Neural progenitor cell (in vitro differentiated cells): ENCODE measurements at regions not wholly inside any gene's neighbourhood (a gene's known extent, or its start where the extent isn't known, plus 50 kb on each side); places are given as distances from the start of the nearest gene placed in this dataset.

Experiments
- DNase-seq: peaks from one replicate; pipeline ENCODE4 v3.0.0-alpha.2; 2016; ENCODE audit warnings: low spot score
- H2AFZ ChIP-seq: fragments of 200-600 bp; sonication (generic); replicated peaks from 2 replicates; pipeline ENCODE4 v1.6.1; 2016; ENCODE audit warnings: antibody characterized with exemption
- H3F3A ChIP-seq: fragments of 200-600 bp; sonication (generic); 2 replicates; pipeline ENCODE4 v1.6.1; 2016; ENCODE audit warnings: antibody characterized with exemption, low read depth
- H3K27ac ChIP-seq: fragments of 200-600 bp; sonication (generic); 2 replicates; pipeline ENCODE4 v1.5.1; 2016; ENCODE audit warnings: mild to moderate bottlenecking
- H3K27me3 ChIP-seq: fragments of 200-600 bp; sonication (generic); 2 replicates; pipeline ENCODE4 v1.6.1; 2016; ENCODE audit warnings: mild to moderate bottlenecking, moderate library complexity
- H3K36me3 ChIP-seq: fragments of 200-600 bp; sonication (generic); 2 replicates; pipeline ENCODE4 v1.5.1; 2016
- H3K4me1 ChIP-seq: fragments of 200-600 bp; sonication (generic); 2 replicates; pipeline ENCODE4 v1.6.1; 2016; ENCODE audit warnings: mixed run types
- H3K4me2 ChIP-seq: fragments of 200-600 bp; sonication (generic); 2 replicates; pipeline ENCODE4 v1.6.1; 2016
- H3K4me3 ChIP-seq: fragments of 200-600 bp; sonication (generic); 2 replicates; pipeline ENCODE4 v1.5.1; 2016
- H3K79me2 ChIP-seq: fragments of 200-600 bp; sonication (generic); 2 replicates; pipeline ENCODE4 v1.6.1; 2016; ENCODE audit warnings: low read depth
- H3K9ac ChIP-seq: fragments of 200-600 bp; sonication (generic); 2 replicates; pipeline ENCODE4 v1.6.1; 2016
- H3K9me3 ChIP-seq: fragments of 200-600 bp; sonication (generic); 2 replicates; pipeline ENCODE4 v1.5.1; 2016; ENCODE audit warnings: low read depth
- H4K20me1 ChIP-seq: fragments of 200-600 bp; sonication (generic); 2 replicates; pipeline ENCODE4 v1.6.1; 2016; ENCODE audit warnings: low read depth
- H3K27ac Mint-ChIP-seq: 3 replicates; pipeline ENCODE4 v1.8.0; 2021; ENCODE audit warnings: mixed read lengths
- H3K27me3 Mint-ChIP-seq: 2 replicates; pipeline ENCODE4 v1.8.0; 2022; ENCODE audit warnings: low read depth, mild to moderate bottlenecking, inconsistent platforms, moderate library complexity, mixed read lengths; ENCODE audit not compliant: insufficient read depth
- H3K36me3 Mint-ChIP-seq: 3 replicates; pipeline ENCODE4 v1.8.0; 2021; ENCODE audit warnings: mixed read lengths
- H3K4me1 Mint-ChIP-seq: 3 replicates; pipeline ENCODE4 v1.8.0; 2021; ENCODE audit warnings: mixed read lengths
- H3K4me3 Mint-ChIP-seq: 3 replicates; pipeline ENCODE4 v1.8.0; 2021; ENCODE audit warnings: mild to moderate bottlenecking, moderate library complexity, mixed read lengths
- H3K9me3 Mint-ChIP-seq: 3 replicates; pipeline ENCODE4 v1.8.0; 2020; ENCODE audit warnings: mixed read lengths
- EZH2 ChIP-seq: fragments of 200-600 bp; sonication (generic); IDR thresholded peaks from 2 replicates; pipeline ENCODE4 v1.6.1; 2017; ENCODE audit warnings: antibody characterized with exemption, mild to moderate bottlenecking, moderate library complexity
- EZH2phosphoT487 ChIP-seq: fragments of 200-600 bp; sonication (generic); IDR thresholded peaks from 2 replicates; pipeline ENCODE4 v1.6.1; 2017; ENCODE audit warnings: antibody characterized with exemption
- TF ChIP-seq, protein P1 (sequence below): fragments of 200-600 bp; sonication (generic); IDR thresholded peaks from 2 replicates; pipeline ENCODE4 v1.5.1; 2017; ENCODE audit warnings: antibody characterized with exemption, mild to moderate bottlenecking

DNA sequence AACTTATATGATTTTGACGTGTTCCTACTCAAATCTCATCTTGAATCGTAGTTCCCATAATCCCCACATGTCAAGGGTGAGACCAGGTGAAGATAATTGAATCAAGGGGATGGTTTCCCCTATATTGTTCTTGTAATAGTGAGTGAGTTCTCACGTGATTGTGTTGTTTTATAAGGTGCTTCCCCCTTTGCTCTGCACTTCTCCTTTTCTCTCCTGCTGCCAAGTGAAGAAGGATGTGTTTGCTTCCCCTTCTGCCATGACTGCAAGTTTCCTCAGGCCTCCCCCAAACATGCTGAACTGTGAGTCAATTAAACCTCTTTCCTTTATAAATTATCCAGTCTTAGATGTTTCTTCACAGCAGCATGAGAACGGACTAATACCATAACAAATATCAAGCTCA lies 83.2 kb downstream of the MANEA start:
- peaks cover 10% of the 10 kb centered on the region for H3K4me1 Mint-ChIP-seq

DNA sequence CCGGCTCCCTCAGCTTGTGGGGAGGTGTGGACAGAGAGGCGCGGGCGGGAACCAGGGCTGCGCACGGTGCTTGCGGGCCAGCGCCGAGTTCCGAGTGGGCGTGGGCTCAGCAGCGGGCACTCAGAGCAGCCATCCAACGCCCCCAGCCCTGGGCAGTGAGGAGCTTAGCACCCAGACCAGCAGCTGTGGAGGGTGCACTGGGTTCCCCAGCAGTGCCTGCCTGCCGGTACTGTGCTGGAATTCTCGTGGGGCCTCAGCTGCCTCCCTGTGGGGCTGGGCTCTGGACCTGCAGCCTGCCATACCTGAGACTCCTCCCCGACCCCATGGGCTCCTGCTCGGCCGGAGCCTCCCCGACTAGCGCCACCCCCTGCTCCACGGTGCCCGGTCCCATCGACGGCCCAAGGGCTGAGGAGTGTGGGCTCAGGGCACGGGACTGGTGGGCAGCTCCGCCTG lies 92.7 kb downstream of the MANEA start:
- Histone ChIP-seq H3K4me1 (no peaks in the 10 kb centered on the region), H3K27me3 (no peaks in the 10 kb centered on the region), H3K79me2 (no peaks in the 10 kb centered on the region), H2AFZ (no peak overlapping the region), H4K20me1 (no peaks in the 10 kb centered on the region), H3K36me3 (no peaks in the 10 kb centered on the region), H3K4me2 (no peak overlapping the region), H3K9me3 (no peaks in the 10 kb centered on the region), H3K9ac (no peak overlapping the region), H3K27ac (no peak overlapping the region), H3F3A (no peaks in the 10 kb centered on the region), H3K4me3 (no peak overlapping the region)
- TF ChIP-seq EZH2 (no peak), EZH2phosphoT487 (no peak)
- TF ChIP-seq, protein P1, sequence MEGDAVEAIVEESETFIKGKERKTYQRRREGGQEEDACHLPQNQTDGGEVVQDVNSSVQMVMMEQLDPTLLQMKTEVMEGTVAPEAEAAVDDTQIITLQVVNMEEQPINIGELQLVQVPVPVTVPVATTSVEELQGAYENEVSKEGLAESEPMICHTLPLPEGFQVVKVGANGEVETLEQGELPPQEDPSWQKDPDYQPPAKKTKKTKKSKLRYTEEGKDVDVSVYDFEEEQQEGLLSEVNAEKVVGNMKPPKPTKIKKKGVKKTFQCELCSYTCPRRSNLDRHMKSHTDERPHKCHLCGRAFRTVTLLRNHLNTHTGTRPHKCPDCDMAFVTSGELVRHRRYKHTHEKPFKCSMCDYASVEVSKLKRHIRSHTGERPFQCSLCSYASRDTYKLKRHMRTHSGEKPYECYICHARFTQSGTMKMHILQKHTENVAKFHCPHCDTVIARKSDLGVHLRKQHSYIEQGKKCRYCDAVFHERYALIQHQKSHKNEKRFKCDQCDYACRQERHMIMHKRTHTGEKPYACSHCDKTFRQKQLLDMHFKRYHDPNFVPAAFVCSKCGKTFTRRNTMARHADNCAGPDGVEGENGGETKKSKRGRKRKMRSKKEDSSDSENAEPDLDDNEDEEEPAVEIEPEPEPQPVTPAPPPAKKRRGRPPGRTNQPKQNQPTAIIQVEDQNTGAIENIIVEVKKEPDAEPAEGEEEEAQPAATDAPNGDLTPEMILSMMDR = no peak
- no peak for DNase-seq
- Mint-ChIP-seq H3K27me3 (no peaks in the 10 kb centered on the region), H3K4me3 (no peak overlapping the region), H3K36me3 (no peaks in the 10 kb centered on the region), H3K9me3 (peaks cover 3% of the 10 kb centered on the region), H3K4me1 (no peaks in the 10 kb centered on the region), H3K27ac (no peak overlapping the region)

More for the DNA sequence above, 83.2 kb downstream of the MANEA start:
- H3K36me3 Mint-ChIP-seq = no peaks in the 10 kb centered on the region
- H3K79me2 ChIP-seq = no peaks in the 10 kb centered on the region
- TF ChIP-seq EZH2 (no peak), EZH2phosphoT487 (no peak)
- TF ChIP-seq, protein P1 = no peak
- no peak overlapping the region for H3K9ac ChIP-seq
- no peak overlapping the region for H3K4me3 ChIP-seq
- H3K36me3 ChIP-seq = no peaks in the 10 kb centered on the region
- peaks cover 3% of the 10 kb centered on the region for H3K27me3 Mint-ChIP-seq
- H3K27me3 ChIP-seq = no peaks in the 10 kb centered on the region
- no peaks in the 10 kb centered on the region for H3K4me1 ChIP-seq
- H3K4me2 ChIP-seq = no peak overlapping the region
- no peak overlapping the region for H3K27ac ChIP-seq
- H3K9me3 ChIP-seq = no peaks in the 10 kb centered on the region
- no peaks in the 10 kb centered on the region for H3F3A ChIP-seq
- no peak overlapping the region for H3K27ac Mint-ChIP-seq
- no peak for DNase-seq
- H3K4me3 Mint-ChIP-seq = no peak overlapping the region
- no peak overlapping the region for H2AFZ ChIP-seq
- no peaks in the 10 kb centered on the region for H4K20me1 ChIP-seq
- no peaks in the 10 kb centered on the region for H3K9me3 Mint-ChIP-seq

DNA sequence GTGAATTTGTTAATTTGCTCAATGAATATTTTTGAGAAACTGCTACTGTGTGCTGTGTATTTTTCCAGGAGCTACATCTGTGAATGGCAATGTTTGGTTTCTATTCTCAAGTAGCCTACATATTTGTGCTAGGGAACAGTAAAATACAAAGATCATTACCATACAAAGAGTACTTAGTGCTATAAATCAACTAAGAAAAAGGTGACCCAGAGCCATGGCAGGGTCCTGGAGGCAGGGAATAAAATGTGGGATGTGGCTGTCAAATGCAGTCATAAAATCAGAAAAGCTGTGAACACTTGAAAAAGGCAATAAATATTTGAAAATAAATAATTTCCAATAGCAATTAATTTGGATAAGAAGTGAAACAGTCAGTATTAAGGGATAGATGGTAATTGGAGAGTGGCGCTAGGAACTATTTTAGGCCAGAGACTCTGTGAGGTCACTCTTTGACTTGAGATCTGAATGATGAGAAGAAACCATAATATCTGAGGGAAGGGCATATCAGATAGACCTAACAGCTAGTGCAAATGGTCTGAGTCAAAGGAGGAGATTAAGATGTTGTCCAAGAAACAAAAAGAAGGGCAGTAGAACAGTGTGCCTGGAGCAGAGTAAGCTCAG lies 98.8 kb downstream of the MANEA start:
- no peaks in the 10 kb centered on the region for H3K36me3 ChIP-seq
- no peaks in the 10 kb centered on the region for H3K9me3 ChIP-seq
- DNase-seq = no peak
- Mint-ChIP-seq H3K36me3 (no peaks in the 10 kb centered on the region), H3K27me3 (no peaks in the 10 kb centered on the region), H3K27ac (no peak overlapping the region), H3K4me3 (no peak overlapping the region), H3K4me1 (no peaks in the 10 kb centered on the region), H3K9me3 (no peaks in the 10 kb centered on the region)
- H3K79me2 ChIP-seq = no peaks in the 10 kb centered on the region
- H2AFZ ChIP-seq = no peak overlapping the region
- no peak overlapping the region for H3K4me3 ChIP-seq
- no peaks in the 10 kb centered on the region for H4K20me1 ChIP-seq
- no peak overlapping the region for H3K4me2 ChIP-seq
- H3K4me1 ChIP-seq = no peaks in the 10 kb centered on the region
- no peaks in the 10 kb centered on the region for H3F3A ChIP-seq
- no peak overlapping the region for H3K9ac ChIP-seq
- H3K27me3 ChIP-seq = no peaks in the 10 kb centered on the region
- no peak overlapping the region for H3K27ac ChIP-seq
- TF ChIP-seq, protein P1 = no peak
- no peak for TF ChIP-seq EZH2phosphoT487
- TF ChIP-seq EZH2 = no peak
